ENCODE measurements at regions not wholly inside any gene's neighbourhood (a gene's known extent, or its start where the extent isn't known, plus 50 kb on each side); places are given as distances from the start of the nearest gene placed in this dataset.

GRCh38 chr5:35383041-35383440 is 152.8 kb upstream of the PRLR start:
- DNase-seq, result no peak
- H3K9me3 ChIP-seq, result no peaks in the 10 kb centered on the region
- intact Hi-C loops (cut with DNase I, micrococcal nuclease), result no loop called here
- no peak for ATAC-seq
- no peaks in the 10 kb centered on the region for H3K4me1 ChIP-seq (ENCODE audit: low read depth)
- H3K4me3 ChIP-seq, result no peak overlapping the region
- H3K36me3 ChIP-seq (ENCODE audit: low read depth), result no peaks in the 10 kb centered on the region
- no peak for TF ChIP-seq CTCF (IDR thresholded peaks at IDR 0.05)

- TF ChIP-seq CTCF (IDR thresholded peaks at IDR 0.05), result no peak
- intact Hi-C loops (cut with DNase I, micrococcal nuclease), result no loop called here
- H3K9me3 ChIP-seq, result no peaks in the 10 kb centered on the region
- H3K36me3 ChIP-seq (ENCODE audit: low read depth), result no peaks in the 10 kb centered on the region
- no peak for DNase-seq
- H3K4me3 ChIP-seq, result no peak overlapping the region
- H3K4me1 ChIP-seq (ENCODE audit: low read depth), result peaks cover 3% of the 10 kb centered on the region
- ATAC-seq, result no peak
Measured at GRCh38 chr5:35377653-35378052, 147.4 kb upstream of the PRLR start.

GRCh38 chr5:35374584-35374983 is 144.3 kb upstream of the PRLR start:
- Histone ChIP-seq H3K36me3 (ENCODE audit: low read depth) (no peaks in the 10 kb centered on the region), H3K4me1 (ENCODE audit: low read depth) (peaks cover 13% of the 10 kb centered on the region), H3K9me3 (no peaks in the 10 kb centered on the region), H3K4me3 (no peak overlapping the region)
- intact Hi-C loops (cut with DNase I, micrococcal nuclease), result no loop called here
- DNase-seq (peak in 1 of 3 donors; percentile 22), ATAC-seq (no peak)
- no peak for TF ChIP-seq CTCF (IDR thresholded peaks at IDR 0.05)

- no peaks in the 10 kb centered on the region for H3K9me3 ChIP-seq
- peaks cover 13% of the 10 kb centered on the region for H3K4me1 ChIP-seq (ENCODE audit: low read depth)
- H3K36me3 ChIP-seq (ENCODE audit: low read depth), result no peaks in the 10 kb centered on the region
- H3K4me3 ChIP-seq, result no peak overlapping the region
- DNase-seq, result peak in 1 of 3 donors; percentile 35
- intact Hi-C loops (cut with DNase I, micrococcal nuclease), result no loop called here
- TF ChIP-seq CTCF (IDR thresholded peaks at IDR 0.05), result no peak
- peak; percentile 59 for ATAC-seq
Measured at GRCh38 chr5:35373249-35373648, 143.0 kb upstream of the PRLR start.

- H3K36me3 ChIP-seq (ENCODE audit: low read depth), result no peaks in the 10 kb centered on the region
- intact Hi-C loops (cut with DNase I, micrococcal nuclease), result no loop called here
- peak; percentile 9 for ATAC-seq
- DNase-seq, result no peak
- peaks cover 13% of the 10 kb centered on the region for H3K4me1 ChIP-seq (ENCODE audit: low read depth)
- no peaks in the 10 kb centered on the region for H3K9me3 ChIP-seq
- no peak overlapping the region for H3K4me3 ChIP-seq
- no peak for TF ChIP-seq CTCF (IDR thresholded peaks at IDR 0.05)
Measured at GRCh38 chr5:35372482-35372881, 142.2 kb upstream of the PRLR start.

GRCh38 chr5:35371951-35372426 is 141.7 kb upstream of the PRLR start:
- Histone ChIP-seq H3K36me3 (ENCODE audit: low read depth) (no peaks in the 10 kb centered on the region), H3K4me1 (ENCODE audit: low read depth) (peaks cover 13% of the 10 kb centered on the region), H3K9me3 (no peaks in the 10 kb centered on the region), H3K4me3 (no peak overlapping the region)
- peak; percentile 86 for ATAC-seq
- TF ChIP-seq CTCF (IDR thresholded peaks at IDR 0.05), result no peak
- intact Hi-C loops (cut with DNase I, micrococcal nuclease), result no loop called here
- peak in 2 of 3 donors; percentile 39 to 65 for DNase-seq
